Left colon (tissue), 2 donors: ENCODE measurements at regions not wholly inside any gene's neighbourhood (a gene's known extent, or its start where the extent isn't known, plus 50 kb on each side); places are given as distances from the start of the nearest gene placed in this dataset.
"Not testable (repeated sequence)": the region's sequence is repeated elsewhere in the genome, so short reads cannot be mapped to it uniquely, and the experiment has no call there.

Experiments
- ATAC-seq: fragments of 200-7000 bp; cut with Tn5 transposase; one replicate; pipeline ENCODE4 v1.9.1; 2020; ENCODE audit warnings: mild to moderate bottlenecking, moderate library complexity
- DNase-seq, 2 donors: peaks; one replicate each; pipeline ENCODE4 v3.0.0-alpha.2; 2020
- intact Hi-C, 2 donors: fragments of 100-400 bp; cut with DNase I in 1 of 2; cut with micrococcal nuclease in 1 of 2; formaldehyde crosslinking; loops; one replicate each; pipeline versions ENCODE4 v1.11.2 to v1.14.0; 2022; cut with DNase I, micrococcal nuclease
- donor health status: DM: no; HTN: no; CAD: no.
- donor health status: DM: yes; HTN: yes; CAD: no.

GRCh38 chr2:228802181-228803071 lies 468.7 kb downstream of the PID1 start:
- intact Hi-C loops, result no loop called here
- ATAC-seq (no peak), DNase-seq (no peak)

GRCh38 chr2:228801451-228801850 lies 469.6 kb downstream of the PID1 start:
- no peak for ATAC-seq
- intact Hi-C loops, result no loop called here
- DNase-seq, result no peak

- intact Hi-C loops, result no loop called here
- no peak for ATAC-seq
- DNase-seq, result no peak
These were observed 471.9 kb downstream of the PID1 start for GRCh38 chr2:228799208-228799588.

- ATAC-seq (no peak), DNase-seq (no peak)
- intact Hi-C loops, result no loop called here
These were observed 472.5 kb downstream of the PID1 start for GRCh38 chr2:228798458-228799207.

GRCh38 chr2:228796386-228796785 lies 474.7 kb downstream of the PID1 start:
- ATAC-seq, result no peak
- intact Hi-C loops, result no loop called here
- no peak for DNase-seq

GRCh38 chr2:228793116-228793515 lies 478.0 kb downstream of the PID1 start:
- DNase-seq (no peak), ATAC-seq (no peak)
- intact Hi-C loops, result no loop called here

- no peak for DNase-seq
- intact Hi-C loops, result no loop called here
- ATAC-seq, result no peak
These were observed 484.2 kb downstream of the PID1 start for GRCh38 chr2:228786901-228787300.

GRCh38 chr2:228782281-228782680 lies 488.8 kb downstream of the PID1 start:
- DNase-seq, result no peak
- intact Hi-C loops, result no loop called here
- ATAC-seq, result no peak

GRCh38 chr2:228777855-228778355 lies 493.2 kb downstream of the PID1 start:
- ATAC-seq, result no peak
- intact Hi-C loops, result no loop called here
- DNase-seq, result no peak

- ATAC-seq, result no peak
- intact Hi-C loops, result no loop called here
- no peak for DNase-seq
These were observed 496.5 kb downstream of the PID1 start for GRCh38 chr2:228774548-228774947.

- ATAC-seq (no peak), DNase-seq (no peak)
- intact Hi-C loops, result no loop called here
These were observed 499.3 kb downstream of the PID1 start for GRCh38 chr2:228771774-228772173.

GRCh38 chr2:228771315-228771714 lies 499.8 kb downstream of the PID1 start:
- intact Hi-C loops, result no loop called here

GRCh38 chr2:228768818-228769217 lies 502.3 kb downstream of the PID1 start:
- DNase-seq (no peak), ATAC-seq (no peak)
- intact Hi-C loops, result no loop called here

More at GRCh38 chr2:228771315-228771714, 499.8 kb downstream of the PID1 start:
- no peak for ATAC-seq
- no peak for DNase-seq

GRCh38 chr2:228768141-228768540 lies 502.9 kb downstream of the PID1 start:
- intact Hi-C loops, ATAC-seq, DNase-seq: not testable (repeated sequence)

GRCh38 chr2:228767196-228767595 lies 503.9 kb downstream of the PID1 start:
- intact Hi-C loops, result no loop called here
- ATAC-seq (no peak), DNase-seq (no peak)

GRCh38 chr2:228763379-228763981 lies 507.6 kb downstream of the PID1 start:
- DNase-seq, result no peak
- intact Hi-C loops, result no loop called here
- ATAC-seq, result no peak

- ATAC-seq, result no peak
- no peak for DNase-seq
- intact Hi-C loops, result no loop called here
These were observed 508.5 kb downstream of the PID1 start for GRCh38 chr2:228762565-228762964.

GRCh38 chr2:228755661-228756060 lies 515.4 kb downstream of the PID1 start:
- ATAC-seq, DNase-seq, intact Hi-C loops: not testable (repeated sequence)

GRCh38 chr2:228747483-228747882 lies 523.6 kb downstream of the PID1 start:
- DNase-seq (no peak), ATAC-seq (no peak)
- intact Hi-C loops, result no loop called here
